SK-N-SH (cell line): ENCODE measurements at regions not wholly inside any gene's neighbourhood (a gene's known extent, or its start where the extent isn't known, plus 50 kb on each side); places are given as distances from the start of the nearest gene placed in this dataset.

Experiments
- GATA2 ChIP-seq: sonication (generic); formaldehyde crosslinking; IDR thresholded peaks from 2 replicates; pipeline ENCODE4 v1.5.0; 2020; ENCODE audit warnings: mild to moderate bottlenecking, missing genetic modification reagents
- MXI1 ChIP-seq: IDR thresholded peaks from 2 replicates; pipeline ENCODE4 v1.6.1; 2012; ENCODE audit warnings: mild to moderate bottlenecking, low read depth, low read length, improper control_type of control experiment
- POLR2AphosphoS5 ChIP-seq: IDR thresholded peaks from 2 replicates; pipeline ENCODE4 v1.6.1; 2012; ENCODE audit warnings: low read depth, low read length
- RFX5 ChIP-seq: IDR thresholded peaks from 2 replicates; pipeline ENCODE4 v1.6.1; 2012; ENCODE audit warnings: mild to moderate bottlenecking, improper control_type of control experiment, low read length
- SMC3 ChIP-seq: IDR thresholded peaks from 2 replicates; pipeline ENCODE4 v1.6.1; 2012; ENCODE audit warnings: low read depth, low read length, improper control_type of control experiment
- TAF1 ChIP-seq: IDR thresholded peaks from 2 replicates; pipeline ENCODE4 v1.6.1; 2012; ENCODE audit warnings: low read depth, mild to moderate bottlenecking, low read length, moderate library complexity, borderline replicate concordance
- TF ChIP-seq, protein P1 (sequence below): fragments of 200-600 bp; sonication (generic); IDR thresholded peaks from 2 replicates; pipeline ENCODE4 v1.6.1; 2017; ENCODE audit warnings: antibody characterized with exemption, mild to moderate bottlenecking, moderate library complexity
- TF ChIP-seq, protein P2 (sequence below): IDR thresholded peaks from 2 replicates; pipeline ENCODE4 v1.4.0; 2012; ENCODE audit warnings: low read depth, borderline replicate concordance

- TF ChIP-seq, protein P1, sequence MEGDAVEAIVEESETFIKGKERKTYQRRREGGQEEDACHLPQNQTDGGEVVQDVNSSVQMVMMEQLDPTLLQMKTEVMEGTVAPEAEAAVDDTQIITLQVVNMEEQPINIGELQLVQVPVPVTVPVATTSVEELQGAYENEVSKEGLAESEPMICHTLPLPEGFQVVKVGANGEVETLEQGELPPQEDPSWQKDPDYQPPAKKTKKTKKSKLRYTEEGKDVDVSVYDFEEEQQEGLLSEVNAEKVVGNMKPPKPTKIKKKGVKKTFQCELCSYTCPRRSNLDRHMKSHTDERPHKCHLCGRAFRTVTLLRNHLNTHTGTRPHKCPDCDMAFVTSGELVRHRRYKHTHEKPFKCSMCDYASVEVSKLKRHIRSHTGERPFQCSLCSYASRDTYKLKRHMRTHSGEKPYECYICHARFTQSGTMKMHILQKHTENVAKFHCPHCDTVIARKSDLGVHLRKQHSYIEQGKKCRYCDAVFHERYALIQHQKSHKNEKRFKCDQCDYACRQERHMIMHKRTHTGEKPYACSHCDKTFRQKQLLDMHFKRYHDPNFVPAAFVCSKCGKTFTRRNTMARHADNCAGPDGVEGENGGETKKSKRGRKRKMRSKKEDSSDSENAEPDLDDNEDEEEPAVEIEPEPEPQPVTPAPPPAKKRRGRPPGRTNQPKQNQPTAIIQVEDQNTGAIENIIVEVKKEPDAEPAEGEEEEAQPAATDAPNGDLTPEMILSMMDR, result no peak
- TF ChIP-seq RFX5 (no peak), MXI1 (no peak), POLR2AphosphoS5 (no peak), SMC3 (no peak), GATA2 (CRISPR knock-in tag) (no peak), TAF1 (no peak)
- TF ChIP-seq, protein P2, sequence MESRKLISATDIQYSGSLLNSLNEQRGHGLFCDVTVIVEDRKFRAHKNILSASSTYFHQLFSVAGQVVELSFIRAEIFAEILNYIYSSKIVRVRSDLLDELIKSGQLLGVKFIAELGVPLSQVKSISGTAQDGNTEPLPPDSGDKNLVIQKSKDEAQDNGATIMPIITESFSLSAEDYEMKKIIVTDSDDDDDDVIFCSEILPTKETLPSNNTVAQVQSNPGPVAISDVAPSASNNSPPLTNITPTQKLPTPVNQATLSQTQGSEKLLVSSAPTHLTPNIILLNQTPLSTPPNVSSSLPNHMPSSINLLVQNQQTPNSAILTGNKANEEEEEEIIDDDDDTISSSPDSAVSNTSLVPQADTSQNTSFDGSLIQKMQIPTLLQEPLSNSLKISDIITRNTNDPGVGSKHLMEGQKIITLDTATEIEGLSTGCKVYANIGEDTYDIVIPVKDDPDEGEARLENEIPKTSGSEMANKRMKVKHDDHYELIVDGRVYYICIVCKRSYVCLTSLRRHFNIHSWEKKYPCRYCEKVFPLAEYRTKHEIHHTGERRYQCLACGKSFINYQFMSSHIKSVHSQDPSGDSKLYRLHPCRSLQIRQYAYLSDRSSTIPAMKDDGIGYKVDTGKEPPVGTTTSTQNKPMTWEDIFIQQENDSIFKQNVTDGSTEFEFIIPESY, result no peak
These were observed 451.7 kb upstream of the PITX2 start for GRCh38 chr4:111074523-111075114.
